Panc1 (cell line): ENCODE measurements at regions not wholly inside any gene's neighbourhood (a gene's known extent, or its start where the extent isn't known, plus 50 kb on each side); places are given as distances from the start of the nearest gene placed in this dataset.

Experiments
- ATAC-seq: fragments of 200-7000 bp; cut with Tn5 transposase; 2 replicates; pipeline ENCODE4 v1.9.1; 2020; ENCODE audit warnings: mild to moderate bottlenecking, moderate library complexity
- BruUV-seq: library from RNA; stranded (reverse); fragments of 400-500 nt; replicated peaks from 2 replicates; lab custom pipeline; 2021; lab: Mats Ljungman, UMichigan
- CTCF ChIA-PET: fragments of 300-600 bp; sonication (Branson Sonifier 250); formaldehyde crosslinking; loops from one replicate; lab custom pipeline; 2022; ENCODE audit warnings: antibody characterized with exemption; lab: Charles Lee
- POLR2A ChIA-PET: fragments of 300-600 bp; sonication (Branson Sonifier 250); formaldehyde crosslinking; loops from one replicate; lab custom pipeline; 2022; ENCODE audit warnings: antibody characterized with exemption; lab: Charles Lee
- DNase-seq: peaks from one replicate; pipeline ENCODE4 v3.0.0-alpha.2; 2010; ENCODE audit warnings: low read depth, low spot score
- H3K27ac ChIP-seq: 2 replicates; pipeline ENCODE4 v1.5.1; 2011; ENCODE audit warnings: mild to moderate bottlenecking, low read length, inconsistent platforms
- H3K27me3 ChIP-seq: fragments of 200-500 bp; sonication (Bioruptor generic); 2 replicates; pipeline ENCODE4 v1.6.0; 2014; ENCODE audit warnings: low read length, inconsistent platforms; ENCODE audit not compliant: control insufficient read depth, insufficient read depth
- H3K36me3 ChIP-seq: fragments of 200-500 bp; sonication (Bioruptor generic); 2 replicates; pipeline ENCODE4 v1.5.1; 2014; ENCODE audit warnings: inconsistent platforms, mild to moderate bottlenecking, low read length, moderate library complexity; ENCODE audit not compliant: control insufficient read depth, insufficient read depth
- H3K4me1 ChIP-seq: 2 replicates; pipeline ENCODE4 v1.5.1; 2011; ENCODE audit warnings: inconsistent platforms, mild to moderate bottlenecking, low read length, moderate library complexity; ENCODE audit not compliant: control insufficient read depth, insufficient read depth
- H3K4me3 ChIP-seq, 2 experiments: 2 replicates each; pipeline ENCODE4 v1.5.1; 2011 to 2012; ENCODE audit warnings: low read depth in 2 of 2, low read length in 2 of 2, mild to moderate bottlenecking in 2 of 2, inconsistent platforms in 1 of 2, moderate library complexity in 1 of 2
- H3K9me3 ChIP-seq: fragments of 200-500 bp; sonication (Bioruptor generic); 2 replicates; pipeline ENCODE4 v1.5.1; 2014; ENCODE audit warnings: low read depth, mild to moderate bottlenecking, inconsistent platforms, low read length, moderate library complexity; ENCODE audit not compliant: control insufficient read depth, insufficient read depth
- POLR2AphosphoS5 ChIP-seq: IDR thresholded peaks from 2 replicates; pipeline ENCODE4 v1.6.1; 2012; ENCODE audit warnings: mild to moderate bottlenecking, low read depth, low read length, moderate library complexity
- REST ChIP-seq, 2 experiments: IDR thresholded peaks; 2 replicates each; pipeline ENCODE4 v1.6.1; 2011 to 2012; ENCODE audit warnings: low read depth in 2 of 2, control low read depth in 1 of 2, low read length in 1 of 2, mild to moderate bottlenecking in 1 of 2, moderate library complexity in 1 of 2; ENCODE audit not compliant: insufficient read depth in 1 of 2
- SIN3A ChIP-seq: IDR thresholded peaks from 2 replicates; pipeline ENCODE4 v1.6.1; 2012; ENCODE audit warnings: low read depth, mild to moderate bottlenecking, low read length, moderate library complexity, borderline replicate concordance; ENCODE audit not compliant: insufficient read depth
- TCF7L2 ChIP-seq: IDR thresholded peaks from 2 replicates; pipeline ENCODE4 v1.6.1; 2011; ENCODE audit warnings: mild to moderate bottlenecking, low read depth, low read length, inconsistent platforms
- in situ Hi-C: cut with HindIII; loops from 2 replicates; pipeline ENCODE4 v1.10.0; 2016; ENCODE audit warnings: low sequenced_read_pairs, low pct_unique_long_range_greater_than_20kb
- intact Hi-C: fragments of 100-400 bp; cut with micrococcal nuclease; formaldehyde crosslinking; loops from one replicate; pipeline ENCODE4 v1.10.0; 2022; ENCODE audit not compliant: unreplicated experiment
- TF ChIP-seq, protein P1 (sequence below): fragments of 450-650 bp; IDR thresholded peaks from 2 replicates; pipeline ENCODE4 v1.5.1; 2017; ENCODE audit warnings: mild to moderate bottlenecking

- no peaks in the 10 kb centered on the region for H3K9me3 ChIP-seq
- POLR2A ChIA-PET, result no interaction called here
- no peaks in the 10 kb centered on the region for H3K4me1 ChIP-seq
- TF ChIP-seq, protein P1, sequence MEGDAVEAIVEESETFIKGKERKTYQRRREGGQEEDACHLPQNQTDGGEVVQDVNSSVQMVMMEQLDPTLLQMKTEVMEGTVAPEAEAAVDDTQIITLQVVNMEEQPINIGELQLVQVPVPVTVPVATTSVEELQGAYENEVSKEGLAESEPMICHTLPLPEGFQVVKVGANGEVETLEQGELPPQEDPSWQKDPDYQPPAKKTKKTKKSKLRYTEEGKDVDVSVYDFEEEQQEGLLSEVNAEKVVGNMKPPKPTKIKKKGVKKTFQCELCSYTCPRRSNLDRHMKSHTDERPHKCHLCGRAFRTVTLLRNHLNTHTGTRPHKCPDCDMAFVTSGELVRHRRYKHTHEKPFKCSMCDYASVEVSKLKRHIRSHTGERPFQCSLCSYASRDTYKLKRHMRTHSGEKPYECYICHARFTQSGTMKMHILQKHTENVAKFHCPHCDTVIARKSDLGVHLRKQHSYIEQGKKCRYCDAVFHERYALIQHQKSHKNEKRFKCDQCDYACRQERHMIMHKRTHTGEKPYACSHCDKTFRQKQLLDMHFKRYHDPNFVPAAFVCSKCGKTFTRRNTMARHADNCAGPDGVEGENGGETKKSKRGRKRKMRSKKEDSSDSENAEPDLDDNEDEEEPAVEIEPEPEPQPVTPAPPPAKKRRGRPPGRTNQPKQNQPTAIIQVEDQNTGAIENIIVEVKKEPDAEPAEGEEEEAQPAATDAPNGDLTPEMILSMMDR, result no peak
- TF ChIP-seq SIN3A (no peak), POLR2AphosphoS5 (no peak), REST (IDR thresholded peaks at IDR 0.05; ENCODE audit: insufficient read depth in 1 of 2, low read depth in 2 of 2, low read length in 1 of 2) (no peak), TCF7L2 (no peak)
- intact Hi-C loops, result no loop called here
- no peak for DNase-seq
- H3K27me3 ChIP-seq, result no peaks in the 10 kb centered on the region; the same call in 1 of the 2 replicates
- H3K4me3 ChIP-seq, result no peak overlapping the region
- no peak overlapping the region for H3K27ac ChIP-seq
- no TSS peak for BruUV-seq
- in situ Hi-C loops, result no loop called here
- no peaks in the 10 kb centered on the region for H3K36me3 ChIP-seq
- CTCF ChIA-PET, result no interaction called here
- no peak for ATAC-seq
Observed at GRCh38 chr7:340979-341694, 51.2 kb downstream of the FOXL3 start.

DNA sequence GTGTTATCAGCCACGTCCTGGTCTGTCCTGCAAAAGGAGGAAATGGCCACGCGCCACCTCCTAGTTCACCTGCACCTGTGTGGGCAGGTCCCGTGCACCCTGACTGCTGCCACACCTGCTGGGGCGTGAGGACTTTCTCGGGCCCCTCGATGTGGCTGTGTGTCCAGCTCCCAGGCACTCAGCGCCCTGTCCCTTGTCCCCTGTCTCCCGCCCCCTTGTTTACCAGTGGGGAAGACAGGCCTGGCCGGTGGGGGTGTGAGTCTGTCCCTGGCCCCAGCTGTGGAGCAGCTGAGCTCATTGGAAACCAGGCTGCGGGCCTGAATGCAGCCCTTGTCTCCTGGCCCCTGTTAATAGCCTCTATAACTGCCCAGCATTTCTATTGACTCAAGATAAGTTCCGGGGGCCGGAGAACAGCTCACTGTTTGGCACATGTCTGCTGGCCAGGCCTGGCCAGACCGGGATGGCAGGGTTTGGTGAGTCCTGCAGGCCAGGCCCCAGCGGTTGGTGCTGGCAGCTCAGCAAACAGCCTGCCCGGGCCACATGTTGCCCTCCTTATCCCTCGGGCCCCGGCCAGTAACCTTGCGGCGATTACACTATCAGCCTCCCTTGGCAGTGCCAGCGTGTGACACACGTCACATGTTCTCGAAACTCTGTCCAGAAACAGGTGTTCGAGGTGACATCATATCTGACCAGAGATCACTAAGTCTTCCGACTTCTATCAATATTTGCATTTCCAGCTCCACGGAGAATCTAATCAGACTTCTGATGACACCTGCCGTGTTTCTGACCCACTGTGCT lies 52.1 kb downstream of the FOXL3 start:
- no TSS peak for BruUV-seq
- ChIA-PET POLR2A (no interaction called here), CTCF (interaction anchor here (0.7 kb wide), 1 partner anchor 326 kb away, joined by 5 read pairs; no protein-coding TSS in a partner anchor)
- Histone ChIP-seq H3K27ac (no peak overlapping the region), H3K4me1 (no peaks in the 10 kb centered on the region), H3K27me3 (no peaks in the 10 kb centered on the region; the same call in 1 of the 2 replicates), H3K36me3 (no peaks in the 10 kb centered on the region), H3K9me3 (no peaks in the 10 kb centered on the region), H3K4me3 (no peak overlapping the region)
- ATAC-seq, result no peak
- TF ChIP-seq TCF7L2, result no peak
- in situ Hi-C loops, result no loop called here
- intact Hi-C loops, result no loop called here
- DNase-seq, result no peak
